ENCODE measurements at regions not wholly inside any gene's neighbourhood (a gene's known extent, or its start where the extent isn't known, plus 50 kb on each side); places are given as distances from the start of the nearest gene placed in this dataset.
"Not testable (repeated sequence)": the region's sequence is repeated elsewhere in the genome, so short reads cannot be mapped to it uniquely, and the experiment has no call there.

GRCh38 chr5:71400626-71401025 lies 54.8 kb upstream of the BDP1 start:
- not testable (repeated sequence) for TF ChIP-seq RNF2 (IDR thresholded peaks at IDR 0.05; ENCODE audit: borderline replicate concordance, low read depth, low read length, missing control alignments, poor library complexity, severe bottlenecking); POLR2AphosphoS5 (IDR thresholded peaks at IDR 0.05; ENCODE audit: low read depth, low read length); CTCF (IDR thresholded peaks at IDR 0.05; ENCODE audit: control extremely low read depth in 1 of 3, insufficient read depth in 1 of 3, low read depth in 1 of 3, low read length in 3 of 3); POLR2A (IDR thresholded peaks at IDR 0.05; ENCODE audit: control extremely low read depth in 1 of 2, low read depth in 2 of 2, low read length in 2 of 2); USF2 (IDR thresholded peaks at IDR 0.05; ENCODE audit: low read length); CREB1 (IDR thresholded peaks at IDR 0.05); YY1 (IDR thresholded peaks at IDR 0.05; ENCODE audit: low read depth, low read length); ATF2 (IDR thresholded peaks at IDR 0.05; ENCODE audit: low read length); RAD21 (IDR thresholded peaks at IDR 0.05 in 1 of 2, conservative IDR thresholded peaks at IDR 0.05 in 1 of 2; ENCODE audit: low read depth in 2 of 2, low read length in 2 of 2)
